Keratinocyte (primary cell): ENCODE measurements at regions not wholly inside any gene's neighbourhood (a gene's known extent, or its start where the extent isn't known, plus 50 kb on each side); places are given as distances from the start of the nearest gene placed in this dataset.

ENCODE experiments used
- DNase-seq: peaks from one replicate; pipeline ENCODE4 v3.0.0-alpha.2; 2011; ENCODE audit warnings: low read depth, missing footprints, low spot score
- FAIRE-seq: peaks from 2 replicates; lab custom pipeline; 2011; peaks lifted over from hg19 to GRCh38; lab: Jason Lieb, UNC
- H2AFZ ChIP-seq: 2 replicates; pipeline ENCODE4 v1.6.0; 2012; ENCODE audit warnings: low read length, control low read depth, inconsistent platforms; ENCODE audit not compliant: control insufficient read depth
- H3K27ac ChIP-seq: 2 replicates; pipeline ENCODE4 v1.5.1; 2011; ENCODE audit warnings: low read length; ENCODE audit not compliant: control insufficient read depth, insufficient read depth
- H3K27me3 ChIP-seq: 3 replicates; pipeline ENCODE4 v1.6.0; 2011; ENCODE audit warnings: low read length; ENCODE audit not compliant: control insufficient read depth, insufficient read depth; ENCODE audit errors: extremely low read depth
- H3K36me3 ChIP-seq, 2 experiments: 2 replicates in 1 of 2; 3 replicates in 1 of 2; pipeline ENCODE4 v1.5.1; 2011; ENCODE audit warnings: low read length in 2 of 2, mild to moderate bottlenecking in 1 of 2; ENCODE audit not compliant: control insufficient read depth in 2 of 2, insufficient read depth in 2 of 2; ENCODE audit errors: extremely low read depth in 1 of 2
- H3K4me1 ChIP-seq: 3 replicates; pipeline ENCODE4 v1.5.1; 2011; ENCODE audit warnings: low read length; ENCODE audit not compliant: control insufficient read depth, insufficient read depth; ENCODE audit errors: extremely low read depth
- H3K4me2 ChIP-seq: 3 replicates; pipeline ENCODE4 v1.6.0; 2011; ENCODE audit warnings: low read depth, low read length; ENCODE audit not compliant: control insufficient read depth, insufficient read depth; ENCODE audit errors: extremely low read depth
- H3K4me3 ChIP-seq, 3 experiments: fragments of 200-600 bp in 1 of 3; sonication (generic) in 1 of 3; 2 replicates in 2 of 3; 3 replicates in 1 of 3; pipeline ENCODE4 v1.5.1; 2011 to 2016; ENCODE audit warnings: low read length in 3 of 3, mild to moderate bottlenecking in 3 of 3, control low read depth in 2 of 3, inconsistent platforms in 1 of 3, low read depth in 1 of 3, mixed read lengths in 1 of 3, mixed run types in 1 of 3, moderate library complexity in 1 of 3; ENCODE audit not compliant: control insufficient read depth in 2 of 3, insufficient read depth in 2 of 3; ENCODE audit errors: extremely low read depth in 1 of 3
- H3K79me2 ChIP-seq: 2 replicates; pipeline ENCODE4 v1.6.0; 2012; ENCODE audit warnings: low read length; ENCODE audit not compliant: control insufficient read depth, insufficient read depth
- H3K9ac ChIP-seq: 3 replicates; pipeline ENCODE4 v1.6.0; 2011; ENCODE audit warnings: low read length; ENCODE audit not compliant: control insufficient read depth, insufficient read depth; ENCODE audit errors: extremely low read depth
- H3K9me1 ChIP-seq: 3 replicates; pipeline ENCODE4 v1.6.0; 2011; ENCODE audit warnings: low read length; ENCODE audit not compliant: control insufficient read depth, insufficient read depth; ENCODE audit errors: extremely low read depth
- H3K9me3 ChIP-seq: 2 replicates; pipeline ENCODE4 v1.5.1; 2012; ENCODE audit warnings: low read depth, low read length; ENCODE audit not compliant: control insufficient read depth
- H4K20me1 ChIP-seq: 3 replicates; pipeline ENCODE4 v1.6.0; 2011; ENCODE audit warnings: low read length; ENCODE audit not compliant: control insufficient read depth, insufficient read depth; ENCODE audit errors: extremely low read depth
- CTCF ChIP-seq, 3 experiments: IDR thresholded peaks in 1 of 3; conservative IDR thresholded peaks in 1 of 3; optimal IDR thresholded peaks in 1 of 3; 2 replicates in 2 of 3; 3 replicates in 1 of 3; pipeline versions ENCODE3 to v1.5.1; 2011; ENCODE audit warnings: low read length in 3 of 3, mild to moderate bottlenecking in 3 of 3, moderate library complexity in 2 of 3, control low read depth in 1 of 3, inconsistent platforms in 1 of 3; ENCODE audit not compliant: insufficient read depth in 2 of 3; ENCODE audit errors: extremely low read depth in 1 of 3
- EZH2 ChIP-seq: IDR thresholded peaks from one replicate; pipeline ENCODE4 v1.6.1; 2012; ENCODE audit warnings: inconsistent platforms, mild to moderate bottlenecking, low read length, moderate library complexity
- dilution Hi-C: fragments of 300-500 bp; cut with MboI; formaldehyde crosslinking; loops from one replicate; pipeline ENCODE4 v1.7.0; 2020; ENCODE audit warnings: low sequenced_read_pairs; ENCODE audit not compliant: extremely low pct_ligation_motif_present

GRCh38 chr14:61223552-61223951, 57.6 kb downstream of the TMEM30B start:
- no peaks in the 10 kb centered on the region for H3K4me1 ChIP-seq
- H3K4me3 ChIP-seq: no peak overlapping the region
- DNase-seq (no peak), FAIRE-seq (no peak)
- H3K4me2 ChIP-seq: no peak overlapping the region
- no peak overlapping the region for H2AFZ ChIP-seq
- dilution Hi-C loops: loop anchor here (25.0 kb wide), 1 partner anchor 586 kb away; the partner anchor contains the start of gene SIX1
- H3K9me3 ChIP-seq: no peaks in the 10 kb centered on the region
- H3K27me3 ChIP-seq: peaks cover 18% of the 10 kb centered on the region
- no peak overlapping the region for H3K27ac ChIP-seq
- H3K79me2 ChIP-seq: no peaks in the 10 kb centered on the region
- no peaks in the 10 kb centered on the region for H4K20me1 ChIP-seq
- TF ChIP-seq CTCF (optimal IDR thresholded peaks at IDR 0.05 in 1 of 3, IDR thresholded peaks at IDR 0.05 in 1 of 3, conservative IDR thresholded peaks at IDR 0.05 in 1 of 3; ENCODE audit: extremely low read depth in 1 of 3, insufficient read depth in 2 of 3, low read length in 3 of 3) (no peak), EZH2 (no peak)
- H3K9ac ChIP-seq: no peak overlapping the region
- H3K9me1 ChIP-seq: no peaks in the 10 kb centered on the region
- no peaks in the 10 kb centered on the region for H3K36me3 ChIP-seq

- H3K4me3 ChIP-seq: no peak overlapping the region
- DNase-seq (no peak), FAIRE-seq (no peak)
- no peaks in the 10 kb centered on the region for H3K9me3 ChIP-seq
- no peaks in the 10 kb centered on the region for H3K4me1 ChIP-seq
- no peak overlapping the region for H3K4me2 ChIP-seq
- no peak overlapping the region for H2AFZ ChIP-seq
- dilution Hi-C loops: loop anchor here (25.0 kb wide), 1 partner anchor 585 kb away; the partner anchor contains the start of gene SIX1
- peaks cover 19% of the 10 kb centered on the region for H3K27me3 ChIP-seq
- no peaks in the 10 kb centered on the region for H3K79me2 ChIP-seq
- H4K20me1 ChIP-seq: no peaks in the 10 kb centered on the region
- no peaks in the 10 kb centered on the region for H3K9me1 ChIP-seq
- no peak for TF ChIP-seq CTCF (optimal IDR thresholded peaks at IDR 0.05 in 1 of 3, IDR thresholded peaks at IDR 0.05 in 1 of 3, conservative IDR thresholded peaks at IDR 0.05 in 1 of 3; ENCODE audit: extremely low read depth in 1 of 3, insufficient read depth in 2 of 3, low read length in 3 of 3)
- no peak for TF ChIP-seq EZH2
- no peaks in the 10 kb centered on the region for H3K36me3 ChIP-seq
- no peak overlapping the region for H3K9ac ChIP-seq
- H3K27ac ChIP-seq: no peak overlapping the region
Observed at GRCh38 chr14:61222388-61222787, 58.8 kb downstream of the TMEM30B start.
